Endothelial cell of umbilical vein (primary cell): ENCODE measurements at regions not wholly inside any gene's neighbourhood (a gene's known extent, or its start where the extent isn't known, plus 50 kb on each side); places are given as distances from the start of the nearest gene placed in this dataset.

Experiments
- CTCF ChIP-seq, 2 donors: IDR thresholded peaks; 1 replicate in 1 of 2; 2 replicates in 1 of 2; pipeline ENCODE4 v1.5.1; 2011; ENCODE audit warnings: low read length in 2 of 2, mild to moderate bottlenecking in 2 of 2, moderate library complexity in 2 of 2, control low read depth in 1 of 2, inconsistent platforms in 1 of 2, low read depth in 1 of 2; ENCODE audit not compliant: insufficient read depth in 1 of 2; ENCODE audit errors: extremely low read depth in 1 of 2
- EZH2 ChIP-seq: IDR thresholded peaks from 2 replicates; pipeline ENCODE4 v1.6.1; 2012; ENCODE audit warnings: borderline replicate concordance, low read depth, mild to moderate bottlenecking, moderate library complexity, low read length, inconsistent platforms; ENCODE audit not compliant: severe bottlenecking
- FOS ChIP-seq: IDR thresholded peaks from 2 replicates; pipeline ENCODE4 v1.6.1; 2011; ENCODE audit warnings: mild to moderate bottlenecking, low read length, moderate library complexity, borderline replicate concordance; ENCODE audit not compliant: insufficient read depth
- GATA2 ChIP-seq: IDR thresholded peaks from 2 replicates; pipeline ENCODE4 v1.7.0; 2011; ENCODE audit warnings: low read depth, mild to moderate bottlenecking, moderate library complexity, mixed read lengths, low read length; ENCODE audit not compliant: insufficient read length, insufficient read depth

- TF ChIP-seq CTCF (IDR thresholded peaks at IDR 0.05; ENCODE audit: extremely low read depth in 1 of 2, insufficient read depth in 1 of 2, low read depth in 1 of 2, low read length in 2 of 2) (no peak), FOS (no peak), GATA2 (no peak), EZH2 (no peak)
These were observed 216.2 kb downstream of the PIK3R1 start for GRCh38 chr5:68431601-68432337.
